Parathyroid adenoma (tissue), 2 donors: ENCODE measurements at regions not wholly inside any gene's neighbourhood (a gene's known extent, or its start where the extent isn't known, plus 50 kb on each side); places are given as distances from the start of the nearest gene placed in this dataset.

ENCODE experiments used
- H2AFZ ChIP-seq: fragments of 300-600 bp; sonication (generic); one replicate; pipeline ENCODE4 v1.7.0; 2017; ENCODE audit warnings: antibody characterized with exemption, mild to moderate bottlenecking
- H3K27ac ChIP-seq: fragments of 300-600 bp; sonication (generic); one replicate; pipeline ENCODE4 v1.7.0; 2017
- H3K27me3 ChIP-seq: fragments of 300-600 bp; sonication (generic); one replicate; pipeline ENCODE4 v1.7.0; 2017; ENCODE audit warnings: low read length; ENCODE audit not compliant: control insufficient read depth, insufficient read depth
- H3K36me3 ChIP-seq: fragments of 300-600 bp; sonication (generic); one replicate; pipeline ENCODE4 v1.7.0; 2017; ENCODE audit warnings: low read length; ENCODE audit not compliant: control insufficient read depth, insufficient read depth
- H3K4me1 ChIP-seq: fragments of 300-600 bp; sonication (generic); one replicate; pipeline ENCODE4 v1.7.0; 2017; ENCODE audit warnings: control low read depth
- H3K4me2 ChIP-seq: fragments of 300-600 bp; sonication (generic); one replicate; pipeline ENCODE4 v1.7.0; 2017; ENCODE audit warnings: low read length
- H3K4me3 ChIP-seq: fragments of 300-600 bp; sonication (generic); one replicate; pipeline ENCODE4 v1.7.0; 2017; ENCODE audit warnings: low read depth, low read length
- H3K79me2 ChIP-seq: fragments of 300-600 bp; sonication (generic); one replicate; pipeline ENCODE4 v1.7.0; 2017; ENCODE audit warnings: control low read depth
- H3K9ac ChIP-seq: fragments of 300-600 bp; sonication (generic); one replicate; pipeline ENCODE4 v1.7.0; 2017; ENCODE audit warnings: mild to moderate bottlenecking
- H3K9me3 ChIP-seq: fragments of 300-600 bp; sonication (generic); one replicate; pipeline ENCODE4 v1.7.0; 2017; ENCODE audit warnings: low read length; ENCODE audit not compliant: control insufficient read depth
- TF ChIP-seq, protein P1 (sequence below): fragments of 300-600 bp; sonication (generic); IDR thresholded peaks from one replicate; pipeline ENCODE4 v1.7.0; 2017; ENCODE audit warnings: antibody characterized with exemption, mild to moderate bottlenecking
- donor health status: primary hyperparathyroidism.

DNA sequence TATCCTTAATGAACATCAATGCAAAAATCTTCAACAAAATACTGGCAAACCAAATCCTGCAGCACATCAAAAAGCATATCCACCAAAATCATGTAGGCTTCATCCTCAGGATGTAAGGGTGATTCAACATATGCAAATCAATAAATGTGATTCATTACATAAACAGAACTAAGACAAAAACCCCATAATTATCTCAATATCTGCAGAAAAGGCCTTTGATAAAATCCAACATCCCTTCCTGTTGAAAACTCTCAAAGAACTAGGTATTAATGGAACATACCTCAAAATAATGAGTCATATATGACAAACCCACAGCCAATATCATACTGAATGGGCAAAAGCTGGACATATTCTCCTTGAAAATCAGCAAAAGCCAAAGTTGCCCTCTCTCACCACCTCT, 54.6 kb upstream of the DEPDC1 start:
- Histone ChIP-seq H3K9me3 (no peaks in the 10 kb centered on the region), H3K27me3 (no peaks in the 10 kb centered on the region), H3K4me1 (no peaks in the 10 kb centered on the region), H3K79me2 (no peaks in the 10 kb centered on the region), H3K9ac (no peak overlapping the region), H3K4me3 (no peak overlapping the region), H3K27ac (no peak overlapping the region), H3K36me3 (no peaks in the 10 kb centered on the region), H2AFZ (no peak overlapping the region), H3K4me2 (no peak overlapping the region)
- TF ChIP-seq, protein P1, sequence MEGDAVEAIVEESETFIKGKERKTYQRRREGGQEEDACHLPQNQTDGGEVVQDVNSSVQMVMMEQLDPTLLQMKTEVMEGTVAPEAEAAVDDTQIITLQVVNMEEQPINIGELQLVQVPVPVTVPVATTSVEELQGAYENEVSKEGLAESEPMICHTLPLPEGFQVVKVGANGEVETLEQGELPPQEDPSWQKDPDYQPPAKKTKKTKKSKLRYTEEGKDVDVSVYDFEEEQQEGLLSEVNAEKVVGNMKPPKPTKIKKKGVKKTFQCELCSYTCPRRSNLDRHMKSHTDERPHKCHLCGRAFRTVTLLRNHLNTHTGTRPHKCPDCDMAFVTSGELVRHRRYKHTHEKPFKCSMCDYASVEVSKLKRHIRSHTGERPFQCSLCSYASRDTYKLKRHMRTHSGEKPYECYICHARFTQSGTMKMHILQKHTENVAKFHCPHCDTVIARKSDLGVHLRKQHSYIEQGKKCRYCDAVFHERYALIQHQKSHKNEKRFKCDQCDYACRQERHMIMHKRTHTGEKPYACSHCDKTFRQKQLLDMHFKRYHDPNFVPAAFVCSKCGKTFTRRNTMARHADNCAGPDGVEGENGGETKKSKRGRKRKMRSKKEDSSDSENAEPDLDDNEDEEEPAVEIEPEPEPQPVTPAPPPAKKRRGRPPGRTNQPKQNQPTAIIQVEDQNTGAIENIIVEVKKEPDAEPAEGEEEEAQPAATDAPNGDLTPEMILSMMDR: no peak

DNA sequence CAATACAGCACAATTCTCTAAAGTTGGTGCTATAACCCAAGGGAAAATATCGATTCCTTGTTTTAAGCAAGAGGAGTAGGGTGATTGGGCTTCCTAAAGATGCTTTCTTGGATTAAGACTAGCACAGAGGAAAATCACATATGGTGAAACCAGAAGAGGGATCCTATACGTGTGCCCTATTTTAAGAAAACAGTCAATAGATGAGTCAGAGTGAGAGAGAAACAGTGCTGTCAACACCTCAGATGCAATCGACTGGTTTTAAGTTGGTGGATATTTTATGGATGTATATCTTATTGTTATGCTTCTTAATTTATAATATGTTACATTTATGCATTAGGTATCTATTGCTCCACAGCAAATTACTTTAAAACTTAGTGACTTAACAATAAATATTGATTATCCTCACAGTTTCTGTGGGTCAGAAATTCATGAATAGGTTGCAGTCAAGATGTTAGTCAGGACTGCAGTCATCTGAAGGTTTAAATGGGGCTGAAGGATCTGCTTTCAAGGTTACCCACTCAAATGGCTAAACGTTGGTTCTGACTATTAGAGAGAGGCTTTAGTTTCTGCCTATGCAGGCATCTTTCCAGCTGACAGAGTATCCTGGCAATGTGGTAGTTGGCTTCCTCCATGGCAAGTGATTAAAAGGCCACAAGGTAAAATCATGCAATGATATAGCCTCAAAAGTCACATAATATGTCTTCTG, 61.6 kb upstream of the DEPDC1 start:
- no peaks in the 10 kb centered on the region for H3K4me1 ChIP-seq

DNA sequence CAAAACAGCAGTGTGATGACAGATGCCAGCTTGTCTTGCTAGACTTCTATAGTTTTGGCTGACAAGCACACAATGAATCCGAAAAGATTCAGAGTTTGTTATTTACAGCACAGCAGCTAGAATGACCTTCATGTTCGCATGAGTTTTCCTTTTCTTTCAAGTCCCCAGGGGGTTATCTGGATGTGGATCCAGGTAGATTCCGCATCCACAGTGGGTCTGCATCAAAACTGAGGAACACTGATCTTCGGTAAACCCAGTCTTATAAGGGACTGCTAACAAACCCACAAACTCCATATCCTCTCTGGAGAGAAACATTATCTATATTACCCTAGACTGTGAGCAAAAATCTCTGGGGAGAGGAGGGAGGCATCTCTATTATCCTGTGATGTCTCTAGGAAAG, 69.0 kb upstream of the DEPDC1 start:
- no peaks in the 10 kb centered on the region for H3K79me2 ChIP-seq
- no peaks in the 10 kb centered on the region for H3K9me3 ChIP-seq
- H3K36me3 ChIP-seq: no peaks in the 10 kb centered on the region
- H3K4me3 ChIP-seq: no peak overlapping the region
- H2AFZ ChIP-seq: no peak overlapping the region
- H3K9ac ChIP-seq: no peak overlapping the region
- no peak overlapping the region for H3K4me2 ChIP-seq
- no peak overlapping the region for H3K27ac ChIP-seq
- H3K4me1 ChIP-seq: no peaks in the 10 kb centered on the region
- TF ChIP-seq, protein P1: no peak
- no peaks in the 10 kb centered on the region for H3K27me3 ChIP-seq

More for the DNA sequence above, 61.6 kb upstream of the DEPDC1 start:
- Histone ChIP-seq H3K9ac (no peak overlapping the region), H3K27ac (no peak overlapping the region), H3K36me3 (no peaks in the 10 kb centered on the region), H2AFZ (no peak overlapping the region), H3K79me2 (no peaks in the 10 kb centered on the region), H3K9me3 (no peaks in the 10 kb centered on the region), H3K27me3 (no peaks in the 10 kb centered on the region), H3K4me2 (no peak overlapping the region), H3K4me3 (no peak overlapping the region)
- TF ChIP-seq, protein P1: no peak

DNA sequence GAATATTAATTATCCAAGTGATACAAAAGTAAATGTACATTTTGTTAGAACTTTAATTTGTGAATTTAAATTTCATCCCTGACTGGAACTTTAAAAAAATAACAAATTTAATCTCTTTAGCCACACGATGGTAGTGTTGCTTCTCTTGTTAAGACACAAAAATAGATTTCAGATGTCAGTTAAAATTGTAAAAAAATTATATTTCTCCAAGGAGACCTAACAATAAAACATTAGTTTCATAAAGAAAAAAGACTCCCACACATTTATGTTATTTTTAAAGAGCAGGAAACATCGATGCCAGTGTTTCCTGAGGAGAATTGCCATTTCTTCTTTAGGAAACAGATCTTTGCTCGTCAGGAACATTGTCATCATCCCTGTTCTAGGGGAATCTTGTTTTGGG, 74.0 kb upstream of the DEPDC1 start:
- Histone ChIP-seq H3K4me2 (no peak overlapping the region), H3K36me3 (no peaks in the 10 kb centered on the region), H2AFZ (no peak overlapping the region), H3K4me1 (no peaks in the 10 kb centered on the region), H3K27ac (no peak overlapping the region), H3K9ac (no peak overlapping the region), H3K4me3 (no peak overlapping the region), H3K9me3 (no peaks in the 10 kb centered on the region), H3K27me3 (no peaks in the 10 kb centered on the region), H3K79me2 (no peaks in the 10 kb centered on the region)
- TF ChIP-seq, protein P1: no peak
